Endothelial cell of umbilical vein (primary cell): ENCODE measurements at regions not wholly inside any gene's neighbourhood (a gene's known extent, or its start where the extent isn't known, plus 50 kb on each side); places are given as distances from the start of the nearest gene placed in this dataset.

Experiments used
- CTCF ChIP-seq, 2 donors: IDR thresholded peaks; 1 replicate in 1 of 2; 2 replicates in 1 of 2; pipeline ENCODE4 v1.5.1; 2011; ENCODE audit warnings: low read length in 2 of 2, mild to moderate bottlenecking in 2 of 2, moderate library complexity in 2 of 2, control low read depth in 1 of 2, inconsistent platforms in 1 of 2, low read depth in 1 of 2; ENCODE audit not compliant: insufficient read depth in 1 of 2; ENCODE audit errors: extremely low read depth in 1 of 2
- JUN ChIP-seq: IDR thresholded peaks from 2 replicates; pipeline ENCODE4 v1.6.1; 2011; ENCODE audit warnings: borderline replicate concordance, low read depth; ENCODE audit not compliant: insufficient read length, insufficient read depth
- MYC ChIP-seq: IDR thresholded peaks from one replicate; pipeline ENCODE4 v1.6.1; 2011; ENCODE audit warnings: mild to moderate bottlenecking, low read depth, low read length
- POLR2AphosphoS5 ChIP-seq: IDR thresholded peaks from 2 replicates; pipeline ENCODE4 v1.6.1; 2012; ENCODE audit warnings: low read depth, mild to moderate bottlenecking, control low read depth, low read length, moderate library complexity; ENCODE audit not compliant: insufficient read depth

GRCh38 chr5:54835647-54836046 is 149.7 kb downstream of the ESM1 start:
- peak; percentile 11 for TF ChIP-seq JUN
- no peak for TF ChIP-seq CTCF (IDR thresholded peaks at IDR 0.05; ENCODE audit: extremely low read depth in 1 of 2, insufficient read depth in 1 of 2, low read depth in 1 of 2, low read length in 2 of 2)
- peak; percentile 51 for TF ChIP-seq POLR2AphosphoS5
- no peak for TF ChIP-seq MYC
